HepG2 (cell line): ENCODE measurements at regions not wholly inside any gene's neighbourhood (a gene's known extent, or its start where the extent isn't known, plus 50 kb on each side); places are given as distances from the start of the nearest gene placed in this dataset.

ENCODE experiments used
- ATAC-seq: fragments of 200-7000 bp; cut with Tn5 transposase; 3 replicates; pipeline ENCODE4 v1.9.1; 2020; ENCODE audit warnings: mild to moderate bottlenecking, moderate library complexity
- BruUV-seq: library from RNA; stranded (reverse); fragments of 400-500 nt; replicated peaks from 2 replicates; lab custom pipeline; 2021; lab: Mats Ljungman, UMichigan
- CTCF ChIA-PET: fragments of 300-600 bp; formaldehyde crosslinking; extraction: SDS; loops from one replicate; lab custom pipeline; 2021; ENCODE audit warnings: low total read pairs, inconsistent platforms, low intra/inter-chr PET ratio; lab: Yijun Ruan, JAX
- POLR2A ChIA-PET: fragments of 350-600 bp; sonication (Branson Sonifier 250); formaldehyde crosslinking; loops from one replicate; lab custom pipeline; 2020; ENCODE audit warnings: antibody characterized with exemption, inconsistent platforms; lab: Yijun Ruan, JAX
- DNase-seq: peaks from one replicate; pipeline ENCODE4 v3.0.0-alpha.2; 2015; ENCODE audit warnings: low spot score
- FAIRE-seq: peaks from 3 replicates; lab custom pipeline; 2011; peaks lifted over from hg19 to GRCh38; lab: Jason Lieb, UNC
- H2AFZ ChIP-seq: one replicate; pipeline ENCODE4 v1.6.1; 2011; ENCODE audit warnings: low read length, inconsistent platforms
- H3K27ac ChIP-seq: fragments of 300-600 bp; 3 replicates; pipeline ENCODE4 v1.8.0; 2011; ENCODE audit warnings: mixed run types, mild to moderate bottlenecking, mixed read lengths, low read length, inconsistent platforms; ENCODE audit not compliant: insufficient read depth; ENCODE audit errors: extremely low read length
- H3K27me3 ChIP-seq, 2 experiments: fragments of 200-600 bp in 1 of 2; 2 replicates in 1 of 2; 3 replicates in 1 of 2; pipeline versions ENCODE4 v1.6.0 to v1.8.0; 2011; ENCODE audit warnings: low read length in 2 of 2, mild to moderate bottlenecking in 2 of 2, moderate library complexity in 2 of 2, inconsistent platforms in 1 of 2; ENCODE audit not compliant: insufficient read depth in 2 of 2, control insufficient read depth in 1 of 2
- H3K36me3 ChIP-seq, 2 experiments: fragments of 200-600 bp in 1 of 2; replicated peaks in 1 of 2; 2 replicates in 1 of 2; 3 replicates in 1 of 2; pipeline versions ENCODE4 v1.5.1 to v1.8.0; 2011; ENCODE audit warnings: low read length in 2 of 2, inconsistent platforms in 1 of 2; ENCODE audit not compliant: insufficient read depth in 2 of 2, control insufficient read depth in 1 of 2
- H3K4me1 ChIP-seq: 2 replicates; pipeline ENCODE4 v1.5.1; 2012; ENCODE audit warnings: low read length, inconsistent platforms; ENCODE audit not compliant: insufficient read depth
- H3K4me2 ChIP-seq: 2 replicates; pipeline ENCODE4 v1.6.0; 2011; ENCODE audit warnings: low read depth, low read length, inconsistent platforms
- H3K4me3 ChIP-seq, 3 experiments: fragments of 200-600 bp in 1 of 3; sonication (generic), shearing (Covaris generic) in 1 of 3; replicated peaks in 1 of 3; 2 replicates each; pipeline ENCODE4 v1.5.1; 2011 to 2016; ENCODE audit warnings: low read length in 3 of 3, inconsistent platforms in 2 of 3, low read depth in 2 of 3, mild to moderate bottlenecking in 2 of 3, control low read depth in 1 of 3, mixed read lengths in 1 of 3; ENCODE audit not compliant: insufficient read depth in 1 of 3
- H3K79me2 ChIP-seq: one replicate; pipeline ENCODE4 v1.6.1; 2011; ENCODE audit warnings: low read length, inconsistent platforms; ENCODE audit not compliant: insufficient read depth
- H3K9ac ChIP-seq: 2 replicates; pipeline ENCODE4 v1.6.0; 2011; ENCODE audit warnings: mild to moderate bottlenecking, low read depth, low read length, inconsistent platforms; ENCODE audit not compliant: insufficient read depth
- H3K9me3 ChIP-seq: 2 replicates; pipeline ENCODE4 v1.5.1; 2012; ENCODE audit warnings: mild to moderate bottlenecking, low read length
- H4K20me1 ChIP-seq: 2 replicates; pipeline ENCODE4 v1.6.0; 2011; ENCODE audit warnings: inconsistent platforms, mild to moderate bottlenecking, low read length, moderate library complexity; ENCODE audit not compliant: insufficient read depth
- DPF2 ChIP-seq: sonication (generic); formaldehyde crosslinking; IDR thresholded peaks from 2 replicates; pipeline ENCODE4 v1.4.0; 2020; ENCODE audit warnings: mild to moderate bottlenecking, low read depth, missing genetic modification reagents, borderline replicate concordance
- KLF15 ChIP-seq: sonication (generic); formaldehyde crosslinking; IDR thresholded peaks from 2 replicates; pipeline ENCODE4 v1.8.1; 2023; ENCODE audit warnings: borderline replicate concordance, mild to moderate bottlenecking, inconsistent platforms, missing genetic modification reagents, mixed read lengths
- MED8 ChIP-seq: sonication (generic); formaldehyde crosslinking; IDR thresholded peaks from 2 replicates; pipeline ENCODE4 v1.8.1; 2023; ENCODE audit warnings: mild to moderate bottlenecking, missing genetic modification reagents; ENCODE audit not compliant: insufficient replicate concordance
- SRSF1 ChIP-seq: fragments of 200-400 bp; formaldehyde crosslinking; optimal IDR thresholded peaks from 2 replicates; pipeline ENCODE3; 2017; ENCODE audit warnings: mild to moderate bottlenecking, low read depth, low read length, moderate library complexity
- TBL1XR1 ChIP-seq: fragments of 150-350 bp; IDR thresholded peaks from 2 replicates; pipeline ENCODE4 v1.6.1; 2014; ENCODE audit warnings: borderline replicate concordance, low read length; ENCODE audit not compliant: partially characterized antibody
- TBX3 ChIP-seq: fragments of 450-650 bp; IDR thresholded peaks from 2 replicates; pipeline ENCODE4 v1.6.1; 2017; ENCODE audit warnings: antibody characterized with exemption, mild to moderate bottlenecking, inconsistent platforms, borderline replicate concordance
- ZNF143 ChIP-seq: sonication (generic); formaldehyde crosslinking; IDR thresholded peaks from 2 replicates; pipeline ENCODE4 v1.4.0; 2020; ENCODE audit warnings: missing genetic modification reagents
- ZNF331 ChIP-seq: sonication (generic); formaldehyde crosslinking; IDR thresholded peaks from 2 replicates; pipeline ENCODE4 v1.4.0; 2020; ENCODE audit warnings: missing genetic modification reagents
- WGBS: methylation state at CpG from one replicate; pipeline ENCODE4 v1.1.6; 2017; ENCODE audit warnings: low lambda C conversion rate; 5-methylcytosine and 5-hydroxymethylcytosine counted together
- in situ Hi-C: cut with HindIII; loops from 2 replicates; pipeline ENCODE4 v1.10.0; 2017; ENCODE audit warnings: low pct_unique_long_range_greater_than_20kb; ENCODE audit not compliant: extremely low pct_ligation_motif_present
- intact Hi-C: fragments of 100-400 bp; cut with micrococcal nuclease; formaldehyde crosslinking; loops from one replicate; pipeline ENCODE4 v1.10.0; 2022; ENCODE audit not compliant: unreplicated experiment
- TF ChIP-seq, protein P1 (sequence below): sonication (generic); formaldehyde crosslinking; IDR thresholded peaks from 2 replicates; pipeline ENCODE4; 2020; ENCODE audit warnings: missing genetic modification reagents, mild to moderate bottlenecking, borderline replicate concordance
- TF ChIP-seq, protein P2 (sequence below): sonication (generic); formaldehyde crosslinking; IDR thresholded peaks from 2 replicates; pipeline ENCODE4 v1.9.0; 2022; ENCODE audit warnings: missing genetic modification reagents, mild to moderate bottlenecking, borderline replicate concordance
- TF ChIP-seq, protein P3 (sequence below): sonication (generic); formaldehyde crosslinking; IDR thresholded peaks from 2 replicates; pipeline ENCODE4 v1.5.1; 2020; ENCODE audit warnings: missing genetic modification reagents, mild to moderate bottlenecking, borderline replicate concordance

DNA sequence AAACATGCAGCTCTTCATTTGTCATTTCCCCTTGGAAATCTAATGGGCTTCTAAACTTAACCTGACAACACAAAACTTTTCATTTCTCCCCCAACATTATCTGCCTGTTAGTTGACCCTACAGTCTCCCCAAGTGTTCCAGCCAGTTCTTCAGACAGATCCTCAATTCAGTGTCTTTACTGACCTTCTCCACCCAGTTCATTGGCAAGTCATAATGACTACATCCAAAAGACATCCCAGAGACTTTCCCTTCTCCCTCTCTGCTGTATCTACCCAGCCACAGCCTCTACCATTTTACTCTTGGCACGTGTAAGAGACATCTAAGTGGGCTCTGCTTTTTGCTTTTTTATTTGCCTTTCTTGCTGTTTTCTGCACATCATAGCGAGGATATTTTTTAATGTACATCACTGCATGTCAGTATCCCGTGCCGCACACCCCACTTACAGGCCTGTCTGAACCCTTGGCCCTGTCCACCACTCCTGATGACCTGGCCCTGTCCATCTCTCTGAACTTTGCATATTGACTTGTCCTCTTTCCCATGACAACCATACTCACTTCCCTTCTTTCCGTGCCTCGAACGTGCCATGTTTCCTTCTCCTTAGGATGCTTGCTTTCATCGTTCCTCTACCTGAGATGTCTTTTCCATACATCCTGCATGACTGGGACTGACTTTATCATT, 391.9 kb downstream of the IRS2 start:
- FAIRE-seq (no peak), DNase-seq (no peak), ATAC-seq (no peak)
- Histone ChIP-seq H3K4me2 (no peak overlapping the region), H3K36me3 (no peaks in the 10 kb centered on the region), H2AFZ (no peak overlapping the region), H3K9me3 (no peaks in the 10 kb centered on the region), H3K4me1 (no peaks in the 10 kb centered on the region), H4K20me1 (no peaks in the 10 kb centered on the region), H3K79me2 (no peaks in the 10 kb centered on the region), H3K27ac (no peak overlapping the region), H3K9ac (no peak overlapping the region), H3K4me3 (no peak overlapping the region), H3K27me3 (no peaks in the 10 kb centered on the region)
- POLR2A ChIA-PET: no interaction called here
- intact Hi-C loops: no loop called here
- no TSS peak for BruUV-seq
- TF ChIP-seq, protein P1, sequence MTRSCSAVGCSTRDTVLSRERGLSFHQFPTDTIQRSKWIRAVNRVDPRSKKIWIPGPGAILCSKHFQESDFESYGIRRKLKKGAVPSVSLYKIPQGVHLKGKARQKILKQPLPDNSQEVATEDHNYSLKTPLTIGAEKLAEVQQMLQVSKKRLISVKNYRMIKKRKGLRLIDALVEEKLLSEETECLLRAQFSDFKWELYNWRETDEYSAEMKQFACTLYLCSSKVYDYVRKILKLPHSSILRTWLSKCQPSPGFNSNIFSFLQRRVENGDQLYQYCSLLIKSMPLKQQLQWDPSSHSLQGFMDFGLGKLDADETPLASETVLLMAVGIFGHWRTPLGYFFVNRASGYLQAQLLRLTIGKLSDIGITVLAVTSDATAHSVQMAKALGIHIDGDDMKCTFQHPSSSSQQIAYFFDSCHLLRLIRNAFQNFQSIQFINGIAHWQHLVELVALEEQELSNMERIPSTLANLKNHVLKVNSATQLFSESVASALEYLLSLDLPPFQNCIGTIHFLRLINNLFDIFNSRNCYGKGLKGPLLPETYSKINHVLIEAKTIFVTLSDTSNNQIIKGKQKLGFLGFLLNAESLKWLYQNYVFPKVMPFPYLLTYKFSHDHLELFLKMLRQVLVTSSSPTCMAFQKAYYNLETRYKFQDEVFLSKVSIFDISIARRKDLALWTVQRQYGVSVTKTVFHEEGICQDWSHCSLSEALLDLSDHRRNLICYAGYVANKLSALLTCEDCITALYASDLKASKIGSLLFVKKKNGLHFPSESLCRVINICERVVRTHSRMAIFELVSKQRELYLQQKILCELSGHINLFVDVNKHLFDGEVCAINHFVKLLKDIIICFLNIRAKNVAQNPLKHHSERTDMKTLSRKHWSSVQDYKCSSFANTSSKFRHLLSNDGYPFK (CRISPR knock-in tag): no peak
- no peak for TF ChIP-seq KLF15
- no peak for TF ChIP-seq ZNF331 (CRISPR knock-in tag)
- WGBS: 39% methylated on average over 8 of the region's 8 CpGs
- CTCF ChIA-PET: no interaction called here
- in situ Hi-C loops: no loop called here

DNA sequence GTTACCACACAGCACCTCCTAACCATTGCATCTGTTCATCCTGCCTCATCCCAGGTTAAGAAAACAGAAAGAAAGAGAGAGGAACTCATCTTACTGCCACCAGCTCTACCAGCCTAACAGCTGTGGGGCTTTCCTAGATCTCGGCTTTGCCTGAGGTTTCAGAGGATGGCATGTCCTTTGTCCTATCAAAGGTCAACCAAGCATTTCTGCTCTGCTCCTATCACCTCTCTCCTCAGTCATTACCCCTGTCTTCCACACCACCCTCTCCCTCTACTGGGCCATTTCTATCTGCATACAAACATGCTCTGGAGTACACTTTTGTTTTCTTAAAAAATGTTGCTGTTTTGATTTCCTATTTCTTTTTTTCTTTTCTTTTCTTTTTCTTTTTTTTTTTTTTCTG, 393.3 kb downstream of the IRS2 start:
- BruUV-seq: no TSS peak
- Histone ChIP-seq H3K27ac (no peak overlapping the region), H3K4me2 (no peak overlapping the region), H3K9me3 (no peaks in the 10 kb centered on the region), H2AFZ (no peak overlapping the region), H3K4me3 (no peak overlapping the region), H3K27me3 (no peaks in the 10 kb centered on the region), H3K36me3 (no peaks in the 10 kb centered on the region), H4K20me1 (no peaks in the 10 kb centered on the region), H3K4me1 (no peaks in the 10 kb centered on the region), H3K79me2 (no peaks in the 10 kb centered on the region), H3K9ac (no peak overlapping the region)
- in situ Hi-C loops (no loop called here), intact Hi-C loops (no loop called here)
- ATAC-seq (no peak; the same call in 2 of the 3 replicates), DNase-seq (no peak), FAIRE-seq (no peak)
- WGBS: 0% methylated on average over 1 of the region's 1 CpG
- ChIA-PET CTCF (no interaction called here), POLR2A (no interaction called here)
- TF ChIP-seq MED8 (CRISPR knock-in tag) (no peak), TBL1XR1 (no peak), DPF2 (CRISPR knock-in tag) (no peak), ZNF143 (CRISPR knock-in tag) (no peak), SRSF1 (no peak), TBX3 (no peak)
- TF ChIP-seq, protein P2, sequence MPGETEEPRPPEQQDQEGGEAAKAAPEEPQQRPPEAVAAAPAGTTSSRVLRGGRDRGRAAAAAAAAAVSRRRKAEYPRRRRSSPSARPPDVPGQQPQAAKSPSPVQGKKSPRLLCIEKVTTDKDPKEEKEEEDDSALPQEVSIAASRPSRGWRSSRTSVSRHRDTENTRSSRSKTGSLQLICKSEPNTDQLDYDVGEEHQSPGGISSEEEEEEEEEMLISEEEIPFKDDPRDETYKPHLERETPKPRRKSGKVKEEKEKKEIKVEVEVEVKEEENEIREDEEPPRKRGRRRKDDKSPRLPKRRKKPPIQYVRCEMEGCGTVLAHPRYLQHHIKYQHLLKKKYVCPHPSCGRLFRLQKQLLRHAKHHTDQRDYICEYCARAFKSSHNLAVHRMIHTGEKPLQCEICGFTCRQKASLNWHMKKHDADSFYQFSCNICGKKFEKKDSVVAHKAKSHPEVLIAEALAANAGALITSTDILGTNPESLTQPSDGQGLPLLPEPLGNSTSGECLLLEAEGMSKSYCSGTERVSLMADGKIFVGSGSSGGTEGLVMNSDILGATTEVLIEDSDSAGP: no peak
- TF ChIP-seq, protein P3, sequence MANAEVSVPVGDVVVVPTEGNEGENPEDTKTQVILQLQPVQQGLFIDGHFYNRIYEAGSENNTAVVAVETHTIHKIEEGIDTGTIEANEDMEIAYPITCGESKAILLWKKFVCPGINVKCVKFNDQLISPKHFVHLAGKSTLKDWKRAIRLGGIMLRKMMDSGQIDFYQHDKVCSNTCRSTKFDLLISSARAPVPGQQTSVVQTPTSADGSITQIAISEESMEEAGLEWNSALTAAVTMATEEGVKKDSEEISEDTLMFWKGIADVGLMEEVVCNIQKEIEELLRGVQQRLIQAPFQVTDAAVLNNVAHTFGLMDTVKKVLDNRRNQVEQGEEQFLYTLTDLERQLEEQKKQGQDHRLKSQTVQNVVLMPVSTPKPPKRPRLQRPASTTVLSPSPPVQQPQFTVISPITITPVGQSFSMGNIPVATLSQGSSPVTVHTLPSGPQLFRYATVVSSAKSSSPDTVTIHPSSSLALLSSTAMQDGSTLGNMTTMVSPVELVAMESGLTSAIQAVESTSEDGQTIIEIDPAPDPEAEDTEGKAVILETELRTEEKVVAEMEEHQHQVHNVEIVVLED: no peak
